Osteoblast (primary cell): ENCODE measurements at regions not wholly inside any gene's neighbourhood (a gene's known extent, or its start where the extent isn't known, plus 50 kb on each side); places are given as distances from the start of the nearest gene placed in this dataset.

Experiments
- DNase-seq: peaks from one replicate; pipeline ENCODE4 v3.0.0; 2011; ENCODE audit warnings: low spot score, mixed read lengths; ENCODE audit not compliant: insufficient read length; ENCODE audit errors: missing footprints
- H2AFZ ChIP-seq: 2 replicates; pipeline ENCODE4 v1.6.0; 2011; ENCODE audit warnings: mild to moderate bottlenecking, low read length
- H3K27ac ChIP-seq: 2 replicates; pipeline ENCODE4 v1.5.1; 2011; ENCODE audit warnings: mild to moderate bottlenecking, low read depth, low read length, moderate library complexity
- H3K27me3 ChIP-seq: 2 replicates; pipeline ENCODE4 v1.6.0; 2012; ENCODE audit warnings: mild to moderate bottlenecking, control low read depth, inconsistent platforms, low read length, moderate library complexity; ENCODE audit not compliant: insufficient read depth
- H3K36me3 ChIP-seq: 2 replicates; pipeline ENCODE4 v1.5.1; 2011; ENCODE audit warnings: mild to moderate bottlenecking, low read length, control low read depth, moderate library complexity; ENCODE audit not compliant: insufficient read depth
- H3K4me1 ChIP-seq: 2 replicates; pipeline ENCODE4 v1.5.1; 2011; ENCODE audit warnings: mild to moderate bottlenecking, low read length, control low read depth, moderate library complexity; ENCODE audit not compliant: insufficient read depth
- H3K4me2 ChIP-seq: 2 replicates; pipeline ENCODE4 v1.6.0; 2011; ENCODE audit warnings: mild to moderate bottlenecking, low read length; ENCODE audit not compliant: insufficient read depth
- H3K4me3 ChIP-seq: fragments of 200-600 bp; sonication (generic); 3 replicates; pipeline ENCODE4 v1.5.1; 2012; ENCODE audit warnings: mild to moderate bottlenecking, low read length, inconsistent platforms; ENCODE audit not compliant: insufficient read depth
- H3K79me2 ChIP-seq: 2 replicates; pipeline ENCODE4 v1.6.0; 2012; ENCODE audit warnings: mild to moderate bottlenecking, low read length, control low read depth, inconsistent platforms; ENCODE audit not compliant: insufficient read depth
- H3K9me3 ChIP-seq: 2 replicates; pipeline ENCODE4 v1.5.1; 2011; ENCODE audit warnings: low read depth, low read length, control low read depth
- H4K20me1 ChIP-seq: 2 replicates; pipeline ENCODE4 v1.6.0; 2012; ENCODE audit warnings: mild to moderate bottlenecking, low read length, control low read depth; ENCODE audit not compliant: insufficient read depth
- CTCF ChIP-seq: IDR thresholded peaks from 2 replicates; pipeline ENCODE4 v1.5.1; 2011; ENCODE audit warnings: mild to moderate bottlenecking, low read depth, low read length, moderate library complexity; ENCODE audit errors: extremely low read depth

GRCh38 chr10:31701546-31701945 is 227.1 kb downstream of the ARHGAP12 start:
- peaks cover 25% of the 10 kb centered on the region for H3K4me1 ChIP-seq
- no peak overlapping the region for H3K27ac ChIP-seq
- H4K20me1 ChIP-seq = no peaks in the 10 kb centered on the region
- peak overlapping the region; percentile 2 for H2AFZ ChIP-seq
- no peaks in the 10 kb centered on the region for H3K36me3 ChIP-seq
- H3K27me3 ChIP-seq = no peaks in the 10 kb centered on the region
- H3K79me2 ChIP-seq = no peaks in the 10 kb centered on the region
- no peak overlapping the region for H3K4me2 ChIP-seq
- no peak for DNase-seq
- TF ChIP-seq CTCF = no peak
- no peak overlapping the region for H3K4me3 ChIP-seq
- no peaks in the 10 kb centered on the region for H3K9me3 ChIP-seq

- TF ChIP-seq CTCF = no peak
- Histone ChIP-seq H3K79me2 (no peaks in the 10 kb centered on the region), H3K27ac (no peak overlapping the region), H3K4me2 (no peak overlapping the region), H4K20me1 (no peaks in the 10 kb centered on the region), H3K36me3 (no peaks in the 10 kb centered on the region), H3K4me1 (peaks cover 24% of the 10 kb centered on the region), H3K27me3 (no peaks in the 10 kb centered on the region), H2AFZ (no peak overlapping the region), H3K4me3 (no peak overlapping the region), H3K9me3 (no peaks in the 10 kb centered on the region)
- DNase-seq = no peak
These were observed 228.4 kb downstream of the ARHGAP12 start for GRCh38 chr10:31700181-31700611.

GRCh38 chr10:31698181-31698830 is 230.3 kb downstream of the ARHGAP12 start:
- Histone ChIP-seq H2AFZ (peak overlapping the region; percentile 93), H3K27me3 (no peaks in the 10 kb centered on the region), H4K20me1 (no peaks in the 10 kb centered on the region), H3K36me3 (no peaks in the 10 kb centered on the region), H3K4me1 (peaks cover 24% of the 10 kb centered on the region), H3K4me2 (peak overlapping the region; percentile 66), H3K9me3 (no peaks in the 10 kb centered on the region), H3K79me2 (no peaks in the 10 kb centered on the region), H3K27ac (peak overlapping the region; percentile 86), H3K4me3 (peak overlapping the region; percentile 29)
- DNase-seq = peak; percentile 86
- TF ChIP-seq CTCF = no peak

GRCh38 chr10:31697271-31698180 is 231.1 kb downstream of the ARHGAP12 start:
- Histone ChIP-seq H3K4me2 (peak overlapping the region; percentile 66), H4K20me1 (no peaks in the 10 kb centered on the region), H3K27me3 (no peaks in the 10 kb centered on the region), H3K36me3 (no peaks in the 10 kb centered on the region), H3K79me2 (no peaks in the 10 kb centered on the region), H3K4me1 (peaks cover 24% of the 10 kb centered on the region), H2AFZ (peak overlapping the region; percentile 93), H3K4me3 (peak overlapping the region; percentile 29), H3K27ac (peak overlapping the region; percentile 86), H3K9me3 (no peaks in the 10 kb centered on the region)
- no peak for TF ChIP-seq CTCF
- peak; percentile 94 for DNase-seq
